ENCODE measurements at regions not wholly inside any gene's neighbourhood (a gene's known extent, or its start where the extent isn't known, plus 50 kb on each side); places are given as distances from the start of the nearest gene placed in this dataset.
A peak's percentile ranks its signal among the peaks of the same experiment; 100 is the strongest.

DNA sequence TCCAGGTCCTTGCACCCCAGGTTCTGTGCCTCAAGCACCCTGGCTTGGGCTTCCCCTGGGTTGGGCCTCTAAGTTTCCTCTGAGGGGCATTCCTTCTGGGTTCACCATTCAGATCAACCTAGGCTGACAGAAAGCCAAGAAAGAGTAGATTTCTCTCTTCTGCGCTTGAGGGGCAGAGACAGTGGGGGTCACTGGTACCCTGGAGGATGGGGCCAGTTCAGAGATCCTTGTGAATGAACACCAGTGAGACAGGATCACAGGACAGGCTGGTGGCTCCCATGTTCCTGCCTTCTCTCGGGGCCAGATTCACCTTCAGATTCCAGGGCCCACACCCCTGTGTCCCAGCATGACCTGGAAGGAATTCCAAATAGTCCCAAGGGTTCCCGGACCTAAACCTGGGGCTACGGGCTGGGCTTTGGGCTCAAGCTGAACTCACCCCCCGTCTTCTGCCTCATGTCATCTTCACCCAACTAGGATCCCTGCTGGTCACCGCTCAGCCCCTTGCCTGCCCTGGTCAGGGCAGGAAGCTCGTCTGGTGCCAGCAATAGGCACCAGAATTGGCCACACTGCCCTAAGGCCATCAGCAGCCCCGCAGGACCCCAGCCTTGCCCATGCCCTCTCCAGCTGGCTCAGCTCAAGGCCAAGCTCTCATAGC lies 91.8 kb upstream of the MVB12B start:
- TF ChIP-seq SMC3 (conservative IDR thresholded peaks at IDR 0.05; ENCODE audit: poor library complexity) (no peak), RAD21 (conservative IDR thresholded peaks at IDR 0.05) (no peak), MXI1 (conservative IDR thresholded peaks at IDR 0.05; ENCODE audit: poor library complexity, severe bottlenecking) (no peak), POLR2AphosphoS5 (IDR thresholded peaks at IDR 0.05) (no peak), EZH2 (IDR thresholded peaks at IDR 0.05; ENCODE audit: borderline replicate concordance, insufficient read depth, low read length, poor library complexity, severe bottlenecking) (no peak), TAF1 (IDR thresholded peaks at IDR 0.05; ENCODE audit: low read depth) (no peak), EP300 (conservative IDR thresholded peaks at IDR 0.05; ENCODE audit: poor library complexity, severe bottlenecking) (no peak)
- TF ChIP-seq, protein P1, sequence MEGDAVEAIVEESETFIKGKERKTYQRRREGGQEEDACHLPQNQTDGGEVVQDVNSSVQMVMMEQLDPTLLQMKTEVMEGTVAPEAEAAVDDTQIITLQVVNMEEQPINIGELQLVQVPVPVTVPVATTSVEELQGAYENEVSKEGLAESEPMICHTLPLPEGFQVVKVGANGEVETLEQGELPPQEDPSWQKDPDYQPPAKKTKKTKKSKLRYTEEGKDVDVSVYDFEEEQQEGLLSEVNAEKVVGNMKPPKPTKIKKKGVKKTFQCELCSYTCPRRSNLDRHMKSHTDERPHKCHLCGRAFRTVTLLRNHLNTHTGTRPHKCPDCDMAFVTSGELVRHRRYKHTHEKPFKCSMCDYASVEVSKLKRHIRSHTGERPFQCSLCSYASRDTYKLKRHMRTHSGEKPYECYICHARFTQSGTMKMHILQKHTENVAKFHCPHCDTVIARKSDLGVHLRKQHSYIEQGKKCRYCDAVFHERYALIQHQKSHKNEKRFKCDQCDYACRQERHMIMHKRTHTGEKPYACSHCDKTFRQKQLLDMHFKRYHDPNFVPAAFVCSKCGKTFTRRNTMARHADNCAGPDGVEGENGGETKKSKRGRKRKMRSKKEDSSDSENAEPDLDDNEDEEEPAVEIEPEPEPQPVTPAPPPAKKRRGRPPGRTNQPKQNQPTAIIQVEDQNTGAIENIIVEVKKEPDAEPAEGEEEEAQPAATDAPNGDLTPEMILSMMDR (IDR thresholded peaks at IDR 0.05; ENCODE audit: poor library complexity, severe bottlenecking) = no peak
- TF ChIP-seq, protein P2, sequence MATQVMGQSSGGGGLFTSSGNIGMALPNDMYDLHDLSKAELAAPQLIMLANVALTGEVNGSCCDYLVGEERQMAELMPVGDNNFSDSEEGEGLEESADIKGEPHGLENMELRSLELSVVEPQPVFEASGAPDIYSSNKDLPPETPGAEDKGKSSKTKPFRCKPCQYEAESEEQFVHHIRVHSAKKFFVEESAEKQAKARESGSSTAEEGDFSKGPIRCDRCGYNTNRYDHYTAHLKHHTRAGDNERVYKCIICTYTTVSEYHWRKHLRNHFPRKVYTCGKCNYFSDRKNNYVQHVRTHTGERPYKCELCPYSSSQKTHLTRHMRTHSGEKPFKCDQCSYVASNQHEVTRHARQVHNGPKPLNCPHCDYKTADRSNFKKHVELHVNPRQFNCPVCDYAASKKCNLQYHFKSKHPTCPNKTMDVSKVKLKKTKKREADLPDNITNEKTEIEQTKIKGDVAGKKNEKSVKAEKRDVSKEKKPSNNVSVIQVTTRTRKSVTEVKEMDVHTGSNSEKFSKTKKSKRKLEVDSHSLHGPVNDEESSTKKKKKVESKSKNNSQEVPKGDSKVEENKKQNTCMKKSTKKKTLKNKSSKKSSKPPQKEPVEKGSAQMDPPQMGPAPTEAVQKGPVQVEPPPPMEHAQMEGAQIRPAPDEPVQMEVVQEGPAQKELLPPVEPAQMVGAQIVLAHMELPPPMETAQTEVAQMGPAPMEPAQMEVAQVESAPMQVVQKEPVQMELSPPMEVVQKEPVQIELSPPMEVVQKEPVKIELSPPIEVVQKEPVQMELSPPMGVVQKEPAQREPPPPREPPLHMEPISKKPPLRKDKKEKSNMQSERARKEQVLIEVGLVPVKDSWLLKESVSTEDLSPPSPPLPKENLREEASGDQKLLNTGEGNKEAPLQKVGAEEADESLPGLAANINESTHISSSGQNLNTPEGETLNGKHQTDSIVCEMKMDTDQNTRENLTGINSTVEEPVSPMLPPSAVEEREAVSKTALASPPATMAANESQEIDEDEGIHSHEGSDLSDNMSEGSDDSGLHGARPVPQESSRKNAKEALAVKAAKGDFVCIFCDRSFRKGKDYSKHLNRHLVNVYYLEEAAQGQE (IDR thresholded peaks at IDR 0.05; ENCODE audit: borderline replicate concordance) = no peak
- no peaks in the 10 kb centered on the region for H4K20me1 ChIP-seq (ENCODE audit: insufficient read depth)
- peak overlapping the region; percentile 16 for H3K27ac ChIP-seq (ENCODE audit: low read length)

DNA sequence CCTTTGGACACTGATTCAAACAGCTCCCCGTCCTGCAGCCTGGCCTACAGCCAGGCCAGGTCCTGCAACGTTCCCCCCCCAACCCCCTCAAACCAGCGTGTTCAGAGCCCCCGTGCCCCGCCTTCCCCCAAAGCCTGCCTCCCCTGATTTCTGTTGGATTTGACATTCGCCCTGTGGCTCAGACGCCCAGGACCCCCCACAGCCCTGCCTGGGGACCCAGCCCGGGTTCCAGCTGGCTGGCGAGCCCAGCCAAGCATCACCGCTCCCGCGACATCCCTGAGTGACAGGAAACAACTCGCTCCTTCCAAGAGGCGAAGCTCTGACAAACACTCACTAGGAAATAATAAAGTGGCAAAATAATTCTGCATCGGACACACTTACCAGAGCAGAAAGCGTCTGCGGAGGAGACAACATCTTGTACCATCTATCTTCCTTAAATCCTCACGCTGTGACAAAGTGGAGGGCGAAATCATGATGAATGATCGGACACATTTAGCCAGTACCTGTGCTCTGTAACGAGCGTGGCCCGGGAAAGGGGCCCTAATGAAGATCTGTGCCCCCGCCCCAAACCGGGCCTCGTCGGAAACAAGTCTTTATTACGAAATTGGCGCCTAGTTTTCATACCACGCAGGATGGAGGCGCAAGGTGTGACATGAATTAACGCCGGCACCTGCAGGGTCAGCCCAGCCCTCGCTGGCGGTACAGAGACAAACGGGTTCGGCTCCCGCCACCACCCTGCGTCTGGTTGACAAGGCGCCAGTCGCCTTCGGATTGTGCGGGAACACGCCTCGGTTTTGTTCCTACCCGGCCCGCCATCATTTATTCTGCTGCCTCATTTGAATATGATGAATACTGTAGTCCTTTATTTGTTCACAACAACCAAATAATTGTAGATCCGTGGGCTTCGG lies 91.0 kb upstream of the MVB12B start:
- Histone ChIP-seq H3K36me3 (ENCODE audit: insufficient read depth, low read length) (no peaks in the 10 kb centered on the region), H3K79me2 (replicated peaks; ENCODE audit: insufficient read depth, low read length) (no peaks in the 10 kb centered on the region)
- TF ChIP-seq POLR2AphosphoS5 (IDR thresholded peaks at IDR 0.05) (no peak), EP300 (conservative IDR thresholded peaks at IDR 0.05; ENCODE audit: poor library complexity, severe bottlenecking) (no peak), MXI1 (conservative IDR thresholded peaks at IDR 0.05; ENCODE audit: poor library complexity, severe bottlenecking) (no peak), SMC3 (conservative IDR thresholded peaks at IDR 0.05; ENCODE audit: poor library complexity) (no peak), EZH2 (IDR thresholded peaks at IDR 0.05; ENCODE audit: borderline replicate concordance, insufficient read depth, low read length, poor library complexity, severe bottlenecking) (no peak), TAF1 (IDR thresholded peaks at IDR 0.05; ENCODE audit: low read depth) (no peak), RAD21 (conservative IDR thresholded peaks at IDR 0.05) (no peak)
- TF ChIP-seq, protein P1 (IDR thresholded peaks at IDR 0.05; ENCODE audit: poor library complexity, severe bottlenecking) = no peak
- TF ChIP-seq, protein P2 (IDR thresholded peaks at IDR 0.05; ENCODE audit: borderline replicate concordance) = no peak

More for the DNA sequence above, 91.8 kb upstream of the MVB12B start:
- Histone ChIP-seq H3K9me2 (ENCODE audit: insufficient read depth, low read length) (no peaks in the 10 kb centered on the region), H3K9me3 (ENCODE audit: low read length) (no peaks in the 10 kb centered on the region), H3K79me2 (replicated peaks; ENCODE audit: insufficient read depth, low read length) (no peaks in the 10 kb centered on the region), H3K36me3 (ENCODE audit: insufficient read depth, low read length) (no peaks in the 10 kb centered on the region), H3K9ac (ENCODE audit: low read length) (no peak overlapping the region), H3F3A (ENCODE audit: insufficient read depth, low read length, poor library complexity, severe bottlenecking) (no peaks in the 10 kb centered on the region), H3K4me2 (ENCODE audit: low read length) (no peak overlapping the region), H2AFZ (ENCODE audit: low read depth, low read length) (no peak overlapping the region), H3K4me3 (ENCODE audit: low read length) (no peak overlapping the region), H3K27me3 (ENCODE audit: insufficient read depth, low read depth, low read length) (no peaks in the 10 kb centered on the region)

More for the DNA sequence above, 91.0 kb upstream of the MVB12B start:
- no peaks in the 10 kb centered on the region for H4K20me1 ChIP-seq (ENCODE audit: insufficient read depth)
- no peaks in the 10 kb centered on the region for H3F3A ChIP-seq (ENCODE audit: insufficient read depth, low read length, poor library complexity, severe bottlenecking)
- H3K27ac ChIP-seq (ENCODE audit: low read length) = peak overlapping the region; percentile 16
- no peak overlapping the region for H2AFZ ChIP-seq (ENCODE audit: low read depth, low read length)
- H3K9me2 ChIP-seq (ENCODE audit: insufficient read depth, low read length) = no peaks in the 10 kb centered on the region
- no peaks in the 10 kb centered on the region for H3K9me3 ChIP-seq (ENCODE audit: low read length)
- H3K9ac ChIP-seq (ENCODE audit: low read length) = no peak overlapping the region
- no peaks in the 10 kb centered on the region for H3K27me3 ChIP-seq (ENCODE audit: insufficient read depth, low read depth, low read length)
- H3K4me2 ChIP-seq (ENCODE audit: low read length) = no peak overlapping the region
- H3K4me3 ChIP-seq (ENCODE audit: low read length) = no peak overlapping the region
